Ovary (tissue), 7 donors: ENCODE measurements at regions not wholly inside any gene's neighbourhood (a gene's known extent, or its start where the extent isn't known, plus 50 kb on each side); places are given as distances from the start of the nearest gene placed in this dataset.

Source experiments
- DNase-seq, 5 donors: peaks; one replicate each; pipeline ENCODE4 v3.0.0-alpha.2; 2019 to 2020
- H3K27ac ChIP-seq, 2 donors: fragments of 200-600 bp; one replicate each; pipeline versions ENCODE4 v1.5.1 to v1.8.0; 2019 to 2022
- H3K27me3 ChIP-seq: fragments of 200-600 bp; one replicate; pipeline ENCODE4 v1.8.0; 2022
- H3K36me3 ChIP-seq: fragments of 200-600 bp; sonication (generic); one replicate; pipeline ENCODE4 v1.5.1; 2019
- H3K4me1 ChIP-seq: one replicate; pipeline ENCODE4 v1.8.1; 2013; ENCODE audit warnings: mild to moderate bottlenecking, moderate library complexity; ENCODE audit not compliant: insufficient read depth
- H3K4me3 ChIP-seq: fragments of 200-600 bp; sonication (generic); one replicate; pipeline ENCODE4 v1.5.1; 2017
- H3K9me3 ChIP-seq, 2 donors: fragments of 200-600 bp in 1 of 2; sonication (generic) in 1 of 2; one replicate each; pipeline versions ENCODE4 v1.5.1 to v1.8.1; 2013 to 2019; ENCODE audit warnings: mild to moderate bottlenecking in 1 of 2, moderate library complexity in 1 of 2
- CTCF ChIP-seq, 3 donors: fragments of 450-650 bp in 2 of 3; fragments of 200-600 bp in 1 of 3; IDR thresholded peaks; one replicate each; pipeline versions ENCODE4 v1.5.1 to v1.8.0; 2016 to 2022; ENCODE audit warnings: antibody characterized with exemption in 3 of 3, mild to moderate bottlenecking in 1 of 3
- EP300 ChIP-seq: sonication (generic); formaldehyde crosslinking; IDR thresholded peaks from one replicate; pipeline ENCODE4 v1.6.1; 2017; ENCODE audit warnings: antibody characterized with exemption
- POLR2A ChIP-seq: fragments of 450-650 bp; IDR thresholded peaks from one replicate; pipeline ENCODE4 v1.6.1; 2017; ENCODE audit warnings: antibody characterized with exemption, mild to moderate bottlenecking, moderate library complexity
- WGBS, 3 donors: extraction: QIAGEN DNeasy Blood & Tissue Kit in 1 of 3; methylation state at CpG; one replicate each; pipeline versions ENCODE4 v1.1.5 to v1.1.7; 2013 to 2017; 5-methylcytosine and 5-hydroxymethylcytosine counted together
- intact Hi-C, 4 donors: fragments of 100-400 bp; cut with DNase I; formaldehyde crosslinking; loops; one replicate each; pipeline versions ENCODE4 v1.11.0 to v1.15.1; 2022 to 2023
- donor health status: DM: no; HTN: no; CAD: no; lungs with moderate emphysema.
- donor health status: DM: no; HTN: no; CAD: no.
- donor health status: Bipolar disorder and iron deficiency.
- donor health status: DM: no; HTN: no; CAD: no.
- donor health status: DM: yes; HTN: yes; CAD: no.

- Histone ChIP-seq H3K27me3 (no peaks in the 10 kb centered on the region), H3K27ac (no peak overlapping the region), H3K36me3 (no peaks in the 10 kb centered on the region), H3K4me1 (no peaks in the 10 kb centered on the region), H3K4me3 (no peak overlapping the region), H3K9me3 (peaks cover 0 to 3% of the 10 kb centered on the region in 2 donors)
- no peak for DNase-seq
- intact Hi-C loops, result no loop called here
- no peak for TF ChIP-seq EP300
These were observed 122.8 kb downstream of the ZC4H2 start for GRCh38 chrX:64853424-64853823.

- no peak for DNase-seq
- Histone ChIP-seq H3K4me1 (no peaks in the 10 kb centered on the region), H3K27me3 (no peaks in the 10 kb centered on the region), H3K36me3 (no peaks in the 10 kb centered on the region), H3K27ac (no peak overlapping the region), H3K4me3 (no peak overlapping the region), H3K9me3 (peaks cover 0 to 3% of the 10 kb centered on the region in 2 donors)
- WGBS, 3 donors, result 63 to 75% (median 74%) methylated on average over 6 of the region's 6 CpGs
- TF ChIP-seq POLR2A (no peak), EP300 (no peak), CTCF (IDR thresholded peaks at IDR 0.05) (no peak)
- intact Hi-C loops, result no loop called here
These were observed 125.7 kb downstream of the ZC4H2 start for GRCh38 chrX:64850371-64851082.

- H3K27ac ChIP-seq, result no peak overlapping the region
- no peak for DNase-seq
- no peak overlapping the region for H3K4me3 ChIP-seq
- 54 to 74% (median 54%) methylated on average over 1 of the region's 1 CpG for WGBS, 3 donors
- no peaks in the 10 kb centered on the region for H3K9me3 ChIP-seq
- no peaks in the 10 kb centered on the region for H3K27me3 ChIP-seq
- H3K36me3 ChIP-seq, result no peaks in the 10 kb centered on the region
- H3K4me1 ChIP-seq, result no peaks in the 10 kb centered on the region
- TF ChIP-seq EP300, result no peak
- no peak for TF ChIP-seq CTCF (IDR thresholded peaks at IDR 0.05)
- intact Hi-C loops, result loop anchor here in 1 of 4 donors (10.0 kb wide), 1 partner anchor 58 kb away; no protein-coding TSS in a partner anchor
These were observed 133.0 kb downstream of the ZC4H2 start for GRCh38 chrX:64843224-64843623.

- Histone ChIP-seq H3K27ac (no peak overlapping the region), H3K4me1 (no peaks in the 10 kb centered on the region), H3K9me3 (no peaks in the 10 kb centered on the region), H3K27me3 (no peaks in the 10 kb centered on the region), H3K36me3 (no peaks in the 10 kb centered on the region), H3K4me3 (no peak overlapping the region)
- TF ChIP-seq EP300, result no peak
- TF ChIP-seq CTCF (IDR thresholded peaks at IDR 0.05), result no peak
- TF ChIP-seq POLR2A, result no peak
- 73 to 87% (median 85%) methylated on average over 4 of the region's 4 CpGs for whole genome bisulfite sequencing, 3 donors
- intact Hi-C loops, result loop anchor here in 1 of 4 donors (10.0 kb wide), 1 partner anchor 58 kb away; no protein-coding TSS in a partner anchor
- DNase-seq, result no peak
These were observed 133.8 kb downstream of the ZC4H2 start for GRCh38 chrX:64842492-64842891.

GRCh38 chrX:64805683-64806082 lies 170.6 kb downstream of the ZC4H2 start:
- H3K9me3 ChIP-seq, result no peaks in the 10 kb centered on the region
- no peak for DNase-seq
- no peak overlapping the region for H3K4me3 ChIP-seq
- H3K4me1 ChIP-seq, result no peaks in the 10 kb centered on the region
- TF ChIP-seq POLR2A (no peak), CTCF (IDR thresholded peaks at IDR 0.05) (no peak), EP300 (no peak)
- 84 to 90% (median 89%) methylated on average over 1 of the region's 1 CpG for WGBS, 3 donors
- no peak overlapping the region for H3K27ac ChIP-seq
- no peaks in the 10 kb centered on the region for H3K27me3 ChIP-seq
- H3K36me3 ChIP-seq, result no peaks in the 10 kb centered on the region
- intact Hi-C loops, result no loop called here
